GM12864 (cell line): ENCODE measurements at regions not wholly inside any gene's neighbourhood (a gene's known extent, or its start where the extent isn't known, plus 50 kb on each side); places are given as distances from the start of the nearest gene placed in this dataset.

ENCODE experiments used
- DNase-seq: peaks from one replicate; pipeline ENCODE4 v3.0.0-alpha.2; 2011; ENCODE audit warnings: low read depth
- H3K4me3 ChIP-seq: 2 replicates; pipeline ENCODE4 v1.5.1; 2011; ENCODE audit warnings: mild to moderate bottlenecking, low read depth, low read length, control low read depth
- CTCF ChIP-seq: IDR thresholded peaks from 2 replicates; pipeline ENCODE4 v1.5.1; 2011; ENCODE audit warnings: low read depth, mild to moderate bottlenecking, moderate library complexity, low read length, control low read depth, inconsistent platforms; ENCODE audit errors: missing control alignments

- H3K4me3 ChIP-seq: no peak overlapping the region
- no peak for TF ChIP-seq CTCF
- no peak for DNase-seq
Measured at GRCh38 chr3:145531548-145531947, 629.4 kb downstream of the PLOD2 start.

DNA sequence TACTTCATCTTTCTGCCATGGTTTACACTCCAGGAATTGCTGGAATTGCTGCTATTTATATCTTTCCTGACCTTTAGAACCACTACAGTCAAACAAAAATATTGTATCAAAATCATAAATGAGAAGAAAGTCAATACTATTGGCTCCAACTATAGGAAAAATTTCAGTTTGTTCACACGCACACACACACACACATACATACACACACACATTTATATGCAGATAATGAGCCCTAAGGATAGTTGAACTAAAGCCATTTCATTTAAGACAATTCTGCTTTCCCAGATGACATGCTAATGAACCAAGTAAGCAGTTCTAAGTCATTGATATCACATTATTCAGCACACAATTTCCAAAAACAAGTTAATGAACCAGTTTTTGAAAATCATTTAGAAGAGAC lies 627.3 kb downstream of the PLOD2 start:
- TF ChIP-seq CTCF: no peak
- H3K4me3 ChIP-seq: no peak overlapping the region
- no peak for DNase-seq

DNA sequence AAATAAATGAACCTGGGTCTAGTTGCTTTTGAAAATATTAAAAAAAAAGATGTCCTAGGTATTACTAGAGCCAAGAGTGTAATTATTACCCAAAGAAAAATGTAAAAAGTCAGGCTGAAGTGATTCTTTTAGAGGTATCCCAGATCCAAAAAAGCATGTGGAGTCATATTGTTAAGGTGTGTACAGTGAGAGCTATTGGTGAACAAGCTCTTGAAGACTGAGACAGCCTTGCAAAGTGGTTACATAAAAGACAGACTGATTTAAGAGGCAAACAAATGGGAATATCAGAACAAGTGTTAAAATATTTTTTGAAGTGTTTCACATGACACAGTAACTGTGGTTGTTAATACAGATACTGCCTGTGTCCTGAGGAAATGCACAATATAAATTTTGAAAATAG lies 624.5 kb downstream of the PLOD2 start:
- no peak overlapping the region for H3K4me3 ChIP-seq
- no peak for DNase-seq
- TF ChIP-seq CTCF: no peak

DNA sequence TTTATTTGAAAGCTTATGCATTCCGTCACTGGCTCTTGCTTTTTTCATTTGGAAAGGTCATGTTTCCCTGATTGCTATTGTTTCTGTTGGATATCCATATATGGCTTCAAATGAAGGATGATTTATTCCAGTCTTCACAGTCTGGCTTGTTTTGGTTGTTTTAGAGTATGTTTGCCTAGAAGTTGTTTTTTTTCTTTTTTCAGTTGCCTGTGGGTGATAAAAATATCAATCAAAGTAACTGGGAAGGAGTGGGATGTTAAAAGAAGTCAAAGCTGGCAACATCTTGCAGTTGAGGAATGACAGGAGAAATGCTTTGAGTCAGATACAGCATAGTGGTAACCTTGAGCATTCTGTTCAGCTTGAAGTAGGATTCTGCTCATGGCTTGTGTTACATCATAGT lies 610.5 kb downstream of the PLOD2 start:
- no peak for DNase-seq
- TF ChIP-seq CTCF: no peak
- no peak overlapping the region for H3K4me3 ChIP-seq

- TF ChIP-seq CTCF: no peak
- DNase-seq: no peak
- H3K4me3 ChIP-seq: no peak overlapping the region
Measured at GRCh38 chr3:145557405-145557804, 603.6 kb downstream of the PLOD2 start.

- no peak overlapping the region for H3K4me3 ChIP-seq
- no peak for TF ChIP-seq CTCF
- DNase-seq: no peak
Measured at GRCh38 chr3:145578471-145578870, 582.5 kb downstream of the PLOD2 start.

- TF ChIP-seq CTCF: no peak
- no peak overlapping the region for H3K4me3 ChIP-seq
- DNase-seq: no peak
Measured at GRCh38 chr3:145581694-145582093, 579.3 kb downstream of the PLOD2 start.
